H9 (cell line): ENCODE measurements at regions not wholly inside any gene's neighbourhood (a gene's known extent, or its start where the extent isn't known, plus 50 kb on each side); places are given as distances from the start of the nearest gene placed in this dataset.

Experiments used
- DNase-seq: peaks from one replicate; pipeline ENCODE4 v3.0.0-alpha.2; 2017
- H2AFZ ChIP-seq: one replicate; pipeline ENCODE4 v1.6.1; 2013; ENCODE audit warnings: mild to moderate bottlenecking, low read length, control low read depth, moderate library complexity
- H2AK5ac ChIP-seq: 2 replicates; pipeline ENCODE4 v1.6.1; 2013; ENCODE audit warnings: low read length, control low read depth, mixed read lengths; ENCODE audit not compliant: insufficient read length
- H2BK120ac ChIP-seq: one replicate; pipeline ENCODE4 v1.6.1; 2013; ENCODE audit warnings: low read depth, mild to moderate bottlenecking, low read length, control low read depth, inconsistent platforms; ENCODE audit not compliant: poor library complexity, severe bottlenecking
- H2BK12ac ChIP-seq: 2 replicates; pipeline ENCODE4 v1.6.1; 2013; ENCODE audit warnings: low read length, control low read depth, mixed read lengths, low read depth; ENCODE audit not compliant: insufficient read length
- H2BK15ac ChIP-seq: 2 replicates; pipeline ENCODE4 v1.6.1; 2013; ENCODE audit warnings: low read depth, low read length, control low read depth
- H2BK20ac ChIP-seq: one replicate; pipeline ENCODE4 v1.6.1; 2013; ENCODE audit warnings: low read depth, mild to moderate bottlenecking, low read length, control low read depth, inconsistent platforms; ENCODE audit not compliant: poor library complexity, severe bottlenecking
- H2BK5ac ChIP-seq: 2 replicates; pipeline ENCODE4 v1.6.1; 2013; ENCODE audit warnings: low read length, control low read depth, mixed read lengths; ENCODE audit not compliant: insufficient read length
- H3K14ac ChIP-seq: 2 replicates; pipeline ENCODE4 v1.6.1; 2013; ENCODE audit warnings: low read length, control low read depth; ENCODE audit not compliant: insufficient read depth
- H3K18ac ChIP-seq: 2 replicates; pipeline ENCODE4 v1.6.1; 2013; ENCODE audit warnings: low read depth, mild to moderate bottlenecking, mixed read lengths, low read length, control low read depth; ENCODE audit not compliant: insufficient read length
- H3K23ac ChIP-seq: 2 replicates; pipeline ENCODE4 v1.6.1; 2013; ENCODE audit warnings: low read length, control low read depth, mixed read lengths, low read depth; ENCODE audit not compliant: insufficient read length
- H3K23me2 ChIP-seq: 2 replicates; pipeline ENCODE4 v1.6.1; 2013; ENCODE audit warnings: low read depth, mild to moderate bottlenecking, mixed read lengths, low read length, control low read depth; ENCODE audit not compliant: insufficient read length, poor library complexity, severe bottlenecking
- H3K27ac ChIP-seq: 2 replicates; pipeline ENCODE4 v1.5.1; 2013; ENCODE audit warnings: low read length, control low read depth, mixed read lengths, low read depth; ENCODE audit not compliant: insufficient read length
- H3K27me3 ChIP-seq: 2 replicates; pipeline ENCODE4 v1.6.1; 2013; ENCODE audit warnings: low read length, control low read depth, inconsistent platforms; ENCODE audit not compliant: insufficient read depth
- H3K4ac ChIP-seq: 2 replicates; pipeline ENCODE4 v1.6.1; 2013; ENCODE audit warnings: low read depth, mild to moderate bottlenecking, control low read depth, inconsistent platforms, low read length, moderate library complexity
- H3K4me1 ChIP-seq: 2 replicates; pipeline ENCODE4 v1.6.1; 2013; ENCODE audit warnings: low read length, control low read depth, inconsistent platforms; ENCODE audit not compliant: insufficient read depth
- H3K4me2 ChIP-seq: 2 replicates; pipeline ENCODE4 v1.6.1; 2013; ENCODE audit warnings: low read length, control low read depth, mixed read lengths; ENCODE audit not compliant: insufficient read length, insufficient read depth
- H3K56ac ChIP-seq: 2 replicates; pipeline ENCODE4 v1.6.1; 2013; ENCODE audit warnings: low read depth, mild to moderate bottlenecking, mixed read lengths, low read length, control low read depth; ENCODE audit not compliant: insufficient read length
- H3K79me1 ChIP-seq: 2 replicates; pipeline ENCODE4 v1.6.1; 2013; ENCODE audit warnings: low read depth, mild to moderate bottlenecking, moderate library complexity, low read length, control low read depth, inconsistent platforms; ENCODE audit not compliant: insufficient read depth, poor library complexity, severe bottlenecking
- H3K79me2 ChIP-seq: 2 replicates; pipeline ENCODE4 v1.6.1; 2013; ENCODE audit warnings: low read length, control low read depth, inconsistent platforms; ENCODE audit not compliant: insufficient read depth
- H3K9ac ChIP-seq: 2 replicates; pipeline ENCODE4 v1.6.1; 2013; ENCODE audit warnings: low read length, control low read depth, mixed read lengths; ENCODE audit not compliant: insufficient read length; ENCODE audit errors: extremely low read depth
- H3K9me3 ChIP-seq: one replicate; pipeline ENCODE4 v1.6.1; 2013; ENCODE audit warnings: low read depth, low read length, inconsistent platforms; ENCODE audit not compliant: control insufficient read depth
- H3T11ph ChIP-seq: one replicate; pipeline ENCODE4 v1.6.1; 2013; ENCODE audit warnings: mild to moderate bottlenecking, low read length, control low read depth, inconsistent platforms
- H4K20me1 ChIP-seq: one replicate; pipeline ENCODE4 v1.6.1; 2013; ENCODE audit not compliant: control insufficient read depth, insufficient read length, insufficient read depth
- H4K5ac ChIP-seq: 2 replicates; pipeline ENCODE4 v1.6.1; 2013; ENCODE audit warnings: low read depth, mild to moderate bottlenecking, mixed read lengths, low read length, control low read depth; ENCODE audit not compliant: insufficient read length
- H4K8ac ChIP-seq: replicated peaks from 2 replicates; pipeline ENCODE4 v1.6.1; 2013; ENCODE audit warnings: low read length, control low read depth, mixed read lengths, low read depth; ENCODE audit not compliant: insufficient read length
- H4K91ac ChIP-seq: 2 replicates; pipeline ENCODE4 v1.6.1; 2013; ENCODE audit warnings: low read depth, mild to moderate bottlenecking, moderate library complexity, mixed read lengths, low read length, control low read depth; ENCODE audit not compliant: insufficient read length
- H3K27ac Mint-ChIP-seq, 3 experiments: 2 replicates in 2 of 3; 3 replicates in 1 of 3; pipeline ENCODE4 v1.8.0; 2020 to 2021; ENCODE audit warnings: mixed read lengths in 3 of 3, mild to moderate bottlenecking in 1 of 3, moderate library complexity in 1 of 3
- H3K27me3 Mint-ChIP-seq: 2 replicates; pipeline ENCODE4 v1.8.0; 2021; ENCODE audit warnings: low read depth, mild to moderate bottlenecking, moderate library complexity, mixed read lengths
- H3K36me3 Mint-ChIP-seq, 3 experiments: 2 replicates in 2 of 3; 3 replicates in 1 of 3; pipeline ENCODE4 v1.8.0; 2020 to 2021; ENCODE audit warnings: low read depth in 3 of 3, mixed read lengths in 3 of 3; ENCODE audit not compliant: insufficient read depth in 1 of 3
- H3K4me1 Mint-ChIP-seq, 2 experiments: 2 replicates each; pipeline ENCODE4 v1.8.0; 2020; ENCODE audit warnings: mixed read lengths in 2 of 2
- H3K4me3 Mint-ChIP-seq, 2 experiments: 2 replicates in 1 of 2; 3 replicates in 1 of 2; pipeline ENCODE4 v1.8.0; 2020 to 2021; ENCODE audit warnings: mild to moderate bottlenecking in 2 of 2, mixed read lengths in 2 of 2, moderate library complexity in 1 of 2
- H3K9me3 Mint-ChIP-seq, 2 experiments: 2 replicates in 1 of 2; 3 replicates in 1 of 2; pipeline ENCODE4 v1.8.0; 2020; ENCODE audit warnings: mild to moderate bottlenecking in 2 of 2, mixed read lengths in 2 of 2, moderate library complexity in 1 of 2
- CTCF ChIP-seq: fragments of 200-600 bp; sonication (generic); conservative IDR thresholded peaks from 3 replicates; pipeline ENCODE4 v1.8.0; 2021; ENCODE audit warnings: antibody characterized with exemption, mild to moderate bottlenecking
- WGBS: extraction: QIAGEN DNeasy Blood & Tissue Kit; methylation state at CpG from one replicate; pipeline ENCODE4 v1.1.7; 2013; ENCODE audit warnings: missing lambda C conversion rate, low lambda C conversion rate, mixed read lengths; ENCODE audit not compliant: insufficient read length; ENCODE audit errors: extremely low coverage; 5-methylcytosine and 5-hydroxymethylcytosine counted together

- Histone ChIP-seq H3K79me1 (no peaks in the 10 kb centered on the region), H3T11ph (no peak overlapping the region), H2BK5ac (no peak overlapping the region), H3K4me2 (no peak overlapping the region), H4K20me1 (no peaks in the 10 kb centered on the region), H4K5ac (no peak overlapping the region), H3K23ac (no peak overlapping the region), H4K91ac (no peak overlapping the region), H3K4ac (no peak overlapping the region), H3K4me1 (peaks cover 8% of the 10 kb centered on the region; the same call in 1 of the 2 replicates), H2BK12ac (no peak overlapping the region), H3K9me3 (no peaks in the 10 kb centered on the region), H3K27ac (no peak overlapping the region), H3K27me3 (no peaks in the 10 kb centered on the region), H2AFZ (no peak overlapping the region), H2AK5ac (no peak overlapping the region), H3K56ac (no peak overlapping the region), H2BK20ac (no peak overlapping the region), H3K9ac (no peak overlapping the region), H3K14ac (no peak overlapping the region), H3K18ac (no peak overlapping the region), H3K79me2 (no peaks in the 10 kb centered on the region), H4K8ac (no peak overlapping the region), H2BK120ac (no peak overlapping the region), H3K23me2 (no peaks in the 10 kb centered on the region), H2BK15ac (no peak overlapping the region)
- Mint-ChIP-seq H3K4me1 (peaks cover 18 to 20% of the 10 kb centered on the region in 2 experiments), H3K36me3 (no peaks in the 10 kb centered on the region), H3K9me3 (peaks cover 4 to 7% of the 10 kb centered on the region in 2 experiments; a peak in 4 of 5 replicates), H3K27ac (peak overlapping the region in 1 of 3 experiments; percentile 71; a peak in 1 of 7 replicates), H3K27me3 (peaks cover 29% of the 10 kb centered on the region), H3K4me3 (peak overlapping the region in 1 of 2 experiments; percentile 50; a peak in 1 of 5 replicates)
- no peak for DNase-seq
- no CpG with 5 or more reads among the region's 1 CpG for whole genome bisulfite sequencing
- no peak for TF ChIP-seq CTCF
Observed at GRCh38 chr1:213670692-213671023, 317.1 kb upstream of the PROX1 start.
